GM04504 (cell line): ENCODE measurements at regions not wholly inside any gene's neighbourhood (a gene's known extent, or its start where the extent isn't known, plus 50 kb on each side); places are given as distances from the start of the nearest gene placed in this dataset.

Experiments used
- DNase-seq: peaks from one replicate; pipeline ENCODE4 v3.0.0-alpha.2; 2012; ENCODE audit warnings: low read depth

DNA sequence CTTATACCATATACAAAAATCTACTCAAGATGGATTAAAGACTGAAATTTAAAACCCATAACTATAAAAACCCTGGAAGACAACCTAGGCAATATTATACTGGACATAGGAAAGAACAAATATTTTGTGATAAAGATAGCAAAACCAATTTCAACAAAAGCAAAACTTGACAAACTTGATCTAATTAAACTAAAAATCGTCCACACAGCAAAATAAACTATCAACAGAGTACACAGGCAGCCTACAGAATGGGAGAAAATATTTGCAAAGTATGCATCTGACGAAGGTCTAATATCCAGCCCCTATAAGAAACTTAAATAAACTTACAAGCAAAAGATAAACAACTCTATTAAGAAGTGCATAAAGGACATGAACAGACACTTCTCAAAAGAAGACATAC, 240.1 kb downstream of the HGF start:
- no peak for DNase-seq

DNA sequence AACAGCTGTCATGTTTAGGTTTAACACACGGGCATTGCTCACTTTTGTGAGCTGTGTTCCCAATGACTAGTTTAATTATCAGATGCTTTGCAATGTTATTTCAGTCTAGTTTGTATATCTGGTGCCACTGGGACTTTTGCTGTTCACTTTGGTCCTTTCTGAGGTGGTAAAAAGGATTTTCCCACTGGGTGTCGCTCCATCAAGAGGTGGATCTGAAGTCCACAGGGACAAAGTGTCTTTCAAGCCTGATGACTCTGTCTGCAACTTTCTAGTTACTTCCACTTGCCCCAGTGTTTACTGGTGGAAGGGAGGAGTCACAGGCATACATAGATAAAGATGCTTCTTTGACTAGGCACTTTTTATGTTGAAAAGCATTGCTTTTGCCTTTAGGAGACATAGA, 242.2 kb downstream of the HGF start:
- DNase-seq, result no peak

DNA sequence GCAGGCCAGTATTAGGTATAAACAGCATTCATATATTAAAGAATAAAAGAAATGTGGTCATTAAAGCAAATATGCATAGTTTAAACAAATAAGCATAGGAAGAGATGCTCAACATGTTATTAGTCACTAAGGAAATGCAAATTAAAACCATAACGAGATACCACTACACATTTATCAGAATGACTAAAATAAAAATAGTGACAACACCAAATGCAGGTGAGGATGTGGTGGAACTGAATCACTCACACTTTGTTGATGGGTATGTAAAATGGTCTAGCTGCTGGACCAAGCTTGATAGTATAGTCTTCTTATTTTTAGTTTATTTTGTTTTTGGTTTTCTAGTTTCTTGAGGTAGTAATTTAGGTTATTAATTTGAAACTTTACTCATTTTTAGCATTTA, 242.9 kb downstream of the HGF start:
- no peak for DNase-seq

GRCh38 chr7:81525841-81526240, 244.0 kb downstream of the HGF start:
- DNase-seq, result no peak

GRCh38 chr7:81519886-81520285, 250.0 kb downstream of the HGF start:
- DNase-seq, result no peak

DNA sequence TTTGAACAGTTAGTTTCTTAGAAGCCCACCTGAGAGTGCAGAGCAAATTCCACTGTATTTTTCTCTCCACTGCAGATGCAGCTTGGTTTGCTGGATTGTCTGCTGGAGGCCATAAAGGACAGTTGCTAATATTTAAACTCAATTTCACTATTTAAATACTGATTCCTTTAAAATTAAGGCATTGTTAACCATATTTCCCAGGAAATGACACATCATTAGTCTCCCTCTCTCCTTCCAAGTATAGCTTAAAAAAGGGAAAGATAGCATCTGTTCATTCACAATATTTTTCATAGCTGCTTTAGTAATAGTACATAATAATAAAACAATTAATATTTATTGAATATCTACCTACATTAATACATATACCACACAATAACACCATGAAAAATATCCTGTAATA, 252.9 kb downstream of the HGF start:
- DNase-seq, result no peak

DNA sequence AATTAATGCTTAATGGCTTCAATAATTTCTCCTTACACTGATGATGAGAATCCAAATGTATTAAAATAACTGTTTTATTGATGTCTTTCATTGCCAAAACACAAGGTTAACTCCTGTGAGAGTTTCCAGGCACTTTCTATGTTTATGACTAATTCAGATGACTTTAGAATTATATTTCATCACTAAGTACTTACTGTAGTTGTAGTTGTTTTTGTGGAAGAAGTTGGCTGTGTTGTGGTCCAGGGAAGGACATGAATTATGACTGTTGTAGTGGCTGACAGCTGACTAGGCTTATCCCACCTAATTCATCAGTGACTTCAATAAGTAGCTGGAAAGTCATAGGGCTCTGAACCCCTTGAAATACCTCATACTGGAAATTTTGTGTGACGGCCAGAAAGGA, 254.8 kb downstream of the HGF start:
- no peak for DNase-seq

DNA sequence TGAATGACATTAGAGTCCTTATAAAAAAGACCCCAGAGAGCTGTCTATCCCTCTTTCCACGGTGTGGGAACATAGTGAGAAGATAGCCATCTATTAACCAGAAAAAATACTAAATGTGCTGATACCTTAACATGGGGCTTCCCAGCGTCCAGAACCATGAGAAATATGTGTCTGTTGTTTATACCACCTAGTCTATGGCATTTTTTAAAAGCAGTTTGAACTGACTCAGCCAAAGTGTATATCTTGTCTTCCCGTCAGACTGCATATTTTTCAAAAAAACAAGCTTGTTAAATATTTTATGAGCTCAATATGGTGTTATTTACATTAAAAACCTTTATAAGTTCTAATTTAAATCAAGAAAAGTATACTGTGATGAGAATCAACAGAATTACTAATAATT, 255.3 kb downstream of the HGF start:
- no peak for DNase-seq

DNA sequence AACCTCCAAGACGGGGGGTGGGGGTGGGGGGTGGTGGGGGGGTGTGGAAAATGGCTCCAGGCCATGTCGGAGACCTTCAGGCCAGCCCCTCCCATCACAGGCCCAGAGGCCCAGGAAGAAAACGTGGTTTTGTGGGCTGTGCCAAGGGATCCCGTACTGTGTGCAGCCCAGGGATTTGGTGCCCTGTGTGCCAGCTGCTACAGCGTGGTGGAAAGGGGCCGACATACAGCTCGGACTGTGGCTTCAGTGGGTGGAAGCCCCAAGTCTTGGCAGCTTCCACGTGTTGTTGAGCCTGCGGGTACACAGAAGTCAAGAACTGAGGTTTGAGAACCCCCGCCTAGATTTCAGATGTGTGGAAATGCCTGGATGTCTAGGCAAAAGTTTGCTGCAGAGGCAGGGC, 259.7 kb downstream of the HGF start:
- DNase-seq, result no peak

DNA sequence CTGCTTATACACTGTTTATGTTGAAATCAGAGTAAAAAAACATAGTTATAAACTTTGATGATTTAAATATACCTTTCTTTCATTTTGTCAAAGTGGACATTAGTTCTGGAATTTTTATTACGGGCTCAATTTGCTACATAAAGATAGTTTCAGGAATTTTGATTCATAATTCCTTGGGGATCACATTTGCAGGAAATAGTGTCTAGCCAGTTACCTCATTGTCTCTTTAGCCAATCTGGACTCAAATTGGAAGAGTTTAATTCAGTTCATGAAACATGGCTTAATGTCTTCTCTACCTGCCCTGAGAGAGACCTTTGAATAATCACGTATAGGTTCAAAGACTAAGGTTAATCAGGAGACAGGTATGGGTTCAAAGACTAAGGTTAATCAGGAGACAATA, 262.6 kb downstream of the HGF start:
- DNase-seq, result no peak

- no peak for DNase-seq
Measured at GRCh38 chr7:81506609-81507008, 263.2 kb downstream of the HGF start.

GRCh38 chr7:81503771-81504170, 266.1 kb downstream of the HGF start:
- DNase-seq, result no peak

- DNase-seq, result no peak
Measured at GRCh38 chr7:81503336-81503735, 266.5 kb downstream of the HGF start.

DNA sequence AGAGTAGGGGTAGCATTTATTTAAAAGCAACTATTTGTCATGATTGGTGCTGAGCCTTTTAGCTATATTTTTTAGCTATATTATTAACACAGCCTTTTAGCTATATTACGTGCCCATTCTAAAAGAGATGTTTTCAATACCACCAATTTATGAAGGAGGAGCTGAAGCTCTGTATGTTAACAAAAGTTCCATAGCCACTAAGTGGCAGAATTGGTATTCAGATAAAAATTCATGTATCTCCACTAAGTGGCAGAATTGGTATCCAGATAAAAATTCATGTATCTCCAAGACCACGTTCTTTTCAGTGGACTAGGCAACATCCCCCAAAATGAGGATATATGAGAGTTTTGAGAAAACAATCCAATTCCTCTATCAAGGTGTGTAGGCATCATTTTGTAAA, 268.6 kb downstream of the HGF start:
- no peak for DNase-seq

DNA sequence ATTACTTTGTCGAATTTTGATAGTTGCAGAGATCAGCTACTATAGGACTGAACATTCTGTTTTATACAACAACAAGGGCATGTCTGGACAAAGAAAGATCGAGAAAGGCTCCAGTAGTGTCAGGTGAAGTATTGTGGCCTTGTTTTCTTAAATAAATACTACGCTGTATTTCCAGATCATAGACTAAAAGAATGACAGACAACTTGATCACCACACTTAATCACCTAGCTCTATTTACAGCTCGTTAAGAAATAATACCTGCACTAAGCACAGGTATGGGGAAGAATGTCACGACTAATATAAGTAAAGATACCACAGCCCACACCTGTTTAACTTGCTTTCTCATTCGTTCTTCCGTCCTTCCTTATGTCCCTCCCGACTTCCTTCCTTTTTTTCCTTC, 269.2 kb downstream of the HGF start:
- no peak for DNase-seq

DNA sequence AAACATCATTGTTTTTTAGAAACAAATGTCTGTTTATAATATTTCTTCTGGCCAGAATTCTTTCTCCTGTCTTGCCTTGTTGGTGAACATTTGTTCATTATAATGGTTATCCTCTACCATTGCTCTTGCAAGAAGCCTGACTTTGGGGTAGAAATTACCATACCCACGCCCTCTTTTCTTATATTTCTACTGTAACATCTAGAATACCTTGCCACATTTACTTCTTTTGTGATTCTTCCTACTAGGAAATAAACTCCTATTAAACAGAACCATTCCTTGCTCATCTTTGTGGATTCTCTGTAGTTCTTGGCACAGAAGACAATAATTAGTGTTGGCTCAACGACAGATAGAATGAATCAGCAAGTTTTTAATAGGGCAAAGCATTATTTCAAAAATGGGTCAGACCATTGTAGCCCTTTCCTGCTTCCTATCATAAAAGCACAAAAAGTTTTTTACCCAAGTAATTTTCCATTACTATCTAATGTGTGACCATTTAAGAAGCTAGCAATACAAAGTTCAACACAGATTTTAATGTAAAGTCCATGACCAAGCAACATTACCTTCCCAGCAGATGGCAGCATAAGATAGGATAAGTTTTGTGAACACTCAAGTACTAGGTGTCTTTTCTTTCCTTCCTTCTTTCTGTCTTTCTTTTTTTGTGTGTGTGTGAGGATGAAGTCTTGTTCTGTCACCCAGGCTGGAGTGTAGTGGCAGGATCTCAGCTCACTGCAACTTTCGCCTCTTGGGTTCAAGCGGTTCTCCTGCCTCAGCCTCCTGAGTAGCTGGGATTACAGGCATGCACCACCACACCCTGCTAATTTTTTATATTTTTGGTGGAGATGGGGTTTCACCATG, 270.4 kb downstream of the HGF start:
- DNase-seq, result peak; percentile 76

GRCh38 chr7:81498176-81498575, 271.7 kb downstream of the HGF start:
- DNase-seq, result no peak

GRCh38 chr7:81492910-81493309, 276.9 kb downstream of the HGF start:
- no peak for DNase-seq

- no peak for DNase-seq
Measured at GRCh38 chr7:81492240-81492639, 277.6 kb downstream of the HGF start.

GRCh38 chr7:81491573-81491972, 278.3 kb downstream of the HGF start:
- DNase-seq, result no peak

DNA sequence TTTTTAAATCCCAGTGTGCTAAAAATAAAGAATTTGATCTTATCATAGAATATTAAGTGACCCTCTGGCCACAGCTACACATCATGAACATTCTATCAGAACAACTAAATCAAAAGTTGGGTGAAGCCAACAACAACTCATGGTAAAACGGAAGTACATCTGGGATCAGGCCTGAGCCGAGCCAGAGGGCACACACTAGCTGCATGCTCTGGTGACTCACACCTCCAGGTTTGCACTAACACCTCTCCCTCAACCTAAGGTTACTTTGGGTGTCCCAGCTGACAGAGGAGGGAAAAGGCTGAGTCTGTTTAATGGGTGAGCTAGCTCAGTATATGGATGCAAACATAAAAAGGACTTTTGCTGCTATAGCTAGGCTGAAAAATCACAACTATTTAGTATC, 281.6 kb downstream of the HGF start:
- no peak for DNase-seq

DNA sequence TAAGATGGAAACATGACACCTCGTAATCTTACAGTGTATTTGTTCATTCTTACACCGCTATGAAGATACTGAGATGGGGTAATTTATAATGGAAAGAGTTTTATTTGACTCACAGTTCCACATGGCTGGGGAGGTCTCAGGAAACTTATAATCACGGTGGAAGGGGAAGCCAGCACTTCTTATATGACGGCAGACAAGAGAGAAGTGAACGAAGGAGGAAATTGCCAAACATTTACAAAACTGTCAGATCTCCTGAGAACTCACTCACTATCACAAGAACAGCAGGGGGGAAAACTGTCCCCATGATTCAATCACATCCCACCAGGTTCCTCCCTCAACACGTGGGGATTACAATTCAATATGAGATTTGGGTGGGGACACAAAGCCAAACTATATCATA, 282.3 kb downstream of the HGF start:
- no peak for DNase-seq

GRCh38 chr7:81484261-81484660, 285.6 kb downstream of the HGF start:
- peak; percentile 76 for DNase-seq

DNA sequence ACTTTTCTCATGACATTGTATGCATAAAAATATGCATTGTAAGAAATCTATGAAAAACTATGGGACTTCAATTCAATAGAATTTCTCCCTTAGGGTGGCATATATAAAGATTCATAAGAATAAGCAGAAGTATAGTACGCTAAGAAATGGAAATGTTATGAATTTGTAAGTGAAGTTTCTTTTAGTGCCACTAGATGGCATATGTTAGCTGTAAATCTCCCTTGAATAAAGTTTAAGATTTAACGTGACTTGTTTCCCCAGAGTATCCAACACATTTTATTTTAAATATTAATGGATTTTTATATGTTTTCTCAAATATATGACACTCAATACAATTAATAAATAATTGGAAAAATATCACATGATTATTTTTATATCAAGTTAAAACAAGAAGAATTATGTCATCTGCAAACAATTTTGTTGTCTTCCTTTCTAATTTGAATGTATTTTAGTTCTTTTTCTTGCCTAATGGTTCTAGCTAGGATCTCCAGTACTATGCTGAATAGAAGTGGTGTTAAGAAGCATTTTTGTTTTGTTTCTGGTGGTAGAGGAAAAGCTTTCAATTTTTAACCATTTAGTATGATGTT, 287.2 kb downstream of the HGF start:
- no peak for DNase-seq
